Esophagus muscularis mucosa (tissue), 4 donors: ENCODE measurements at regions not wholly inside any gene's neighbourhood (a gene's known extent, or its start where the extent isn't known, plus 50 kb on each side); places are given as distances from the start of the nearest gene placed in this dataset.

Experiments
- EP300 ChIP-seq: sonication (generic); formaldehyde crosslinking; IDR thresholded peaks from one replicate; pipeline ENCODE4 v1.6.1; 2017; ENCODE audit warnings: antibody characterized with exemption
- POLR2A ChIP-seq: fragments of 450-650 bp; IDR thresholded peaks from one replicate; pipeline ENCODE4 v1.6.1; 2017; ENCODE audit warnings: antibody characterized with exemption, moderate library complexity, mild to moderate bottlenecking, low read depth
- TF ChIP-seq, protein P1 (sequence below), 3 experiments: fragments of 200-600 bp in 2 of 3; fragments of 450-650 bp in 1 of 3; sonication (generic) in 2 of 3; IDR thresholded peaks; one replicate each; pipeline ENCODE4 v1.5.1; 2017 to 2019; ENCODE audit warnings: antibody characterized with exemption in 3 of 3, mild to moderate bottlenecking in 2 of 3, moderate library complexity in 1 of 3

DNA sequence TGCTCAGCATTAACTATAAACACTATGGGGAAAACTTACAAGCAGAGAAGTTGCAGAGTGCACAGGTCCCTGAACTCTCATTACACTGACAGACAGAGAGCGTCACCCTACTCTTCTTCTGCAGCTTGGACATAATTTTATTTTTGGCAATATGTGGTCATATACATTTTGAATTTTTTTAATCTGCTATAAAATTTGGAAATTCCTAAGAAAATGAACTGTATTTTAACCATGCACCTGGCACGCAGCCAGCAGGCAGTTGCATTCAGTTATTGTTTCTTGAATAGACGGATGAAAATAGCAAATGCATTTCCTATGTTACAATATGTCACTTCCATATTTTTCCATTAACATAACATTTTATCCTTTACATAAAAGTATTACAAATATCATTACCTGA lies 100.2 kb downstream of the SLC25A46 start:
- TF ChIP-seq, protein P1, sequence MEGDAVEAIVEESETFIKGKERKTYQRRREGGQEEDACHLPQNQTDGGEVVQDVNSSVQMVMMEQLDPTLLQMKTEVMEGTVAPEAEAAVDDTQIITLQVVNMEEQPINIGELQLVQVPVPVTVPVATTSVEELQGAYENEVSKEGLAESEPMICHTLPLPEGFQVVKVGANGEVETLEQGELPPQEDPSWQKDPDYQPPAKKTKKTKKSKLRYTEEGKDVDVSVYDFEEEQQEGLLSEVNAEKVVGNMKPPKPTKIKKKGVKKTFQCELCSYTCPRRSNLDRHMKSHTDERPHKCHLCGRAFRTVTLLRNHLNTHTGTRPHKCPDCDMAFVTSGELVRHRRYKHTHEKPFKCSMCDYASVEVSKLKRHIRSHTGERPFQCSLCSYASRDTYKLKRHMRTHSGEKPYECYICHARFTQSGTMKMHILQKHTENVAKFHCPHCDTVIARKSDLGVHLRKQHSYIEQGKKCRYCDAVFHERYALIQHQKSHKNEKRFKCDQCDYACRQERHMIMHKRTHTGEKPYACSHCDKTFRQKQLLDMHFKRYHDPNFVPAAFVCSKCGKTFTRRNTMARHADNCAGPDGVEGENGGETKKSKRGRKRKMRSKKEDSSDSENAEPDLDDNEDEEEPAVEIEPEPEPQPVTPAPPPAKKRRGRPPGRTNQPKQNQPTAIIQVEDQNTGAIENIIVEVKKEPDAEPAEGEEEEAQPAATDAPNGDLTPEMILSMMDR (IDR thresholded peaks at IDR 0.05): no peak
- TF ChIP-seq POLR2A (no peak), EP300 (no peak)
